KG1 (cell line): ENCODE measurements at regions not wholly inside any gene's neighbourhood (a gene's known extent, or its start where the extent isn't known, plus 50 kb on each side); places are given as distances from the start of the nearest gene placed in this dataset.

Experiments
- DNase-seq: peaks from one replicate; lab custom pipeline; 2025; lab: John Stamatoyannopoulos, UW

DNA sequence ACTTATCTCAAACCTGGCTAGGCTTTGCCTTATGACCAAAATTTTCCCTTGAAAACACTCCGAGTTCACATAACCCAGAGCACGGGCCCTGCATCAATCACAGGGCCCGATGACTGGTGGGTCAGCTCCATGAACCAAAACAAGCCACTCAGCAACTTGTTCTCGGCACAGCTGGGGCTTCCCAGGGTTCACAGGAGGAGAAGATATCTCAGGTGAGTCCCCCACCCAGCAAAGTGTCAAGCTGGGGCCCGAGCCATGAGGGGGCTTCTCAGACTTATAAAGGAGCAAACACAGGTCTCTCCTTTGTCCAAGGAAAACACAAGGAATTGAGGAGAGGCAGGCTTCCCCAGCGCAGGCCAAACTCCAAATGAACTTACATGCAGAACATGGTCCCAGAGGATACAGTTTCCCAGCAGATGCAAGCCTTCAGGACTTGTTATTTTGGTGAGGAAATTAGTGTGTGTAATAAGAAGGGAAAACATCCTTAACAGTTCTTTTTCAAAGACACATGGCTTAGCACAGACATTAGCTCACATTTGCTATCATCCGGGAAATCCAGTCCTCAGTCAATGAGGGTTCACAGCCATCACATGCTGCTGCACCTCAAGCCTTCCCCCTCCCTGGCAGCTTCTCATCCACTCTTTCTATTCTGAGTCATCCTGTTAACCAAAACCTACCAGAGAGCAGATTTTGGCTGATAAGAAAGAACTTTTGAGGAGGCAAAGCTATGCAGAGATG, 98.1 kb upstream of the NFIA start:
- no peak for DNase-seq

DNA sequence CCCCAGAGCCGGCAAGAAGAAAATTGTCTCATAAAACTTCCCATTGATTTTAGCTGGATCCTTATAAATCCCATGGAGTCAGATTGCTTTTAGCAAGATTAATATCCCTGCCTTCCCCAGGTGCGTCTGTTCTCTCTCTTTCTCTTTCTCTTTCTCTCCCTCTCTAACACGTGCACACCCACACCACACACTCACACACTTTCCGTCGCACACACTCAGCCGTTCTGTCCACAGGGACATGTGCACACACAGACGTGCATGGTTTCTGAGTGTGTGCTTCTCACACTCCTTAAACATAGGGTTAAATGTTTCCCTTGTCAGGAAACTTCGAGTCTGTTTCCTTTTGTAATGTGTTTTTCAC, 98.7 kb upstream of the NFIA start:
- no peak for DNase-seq

DNA sequence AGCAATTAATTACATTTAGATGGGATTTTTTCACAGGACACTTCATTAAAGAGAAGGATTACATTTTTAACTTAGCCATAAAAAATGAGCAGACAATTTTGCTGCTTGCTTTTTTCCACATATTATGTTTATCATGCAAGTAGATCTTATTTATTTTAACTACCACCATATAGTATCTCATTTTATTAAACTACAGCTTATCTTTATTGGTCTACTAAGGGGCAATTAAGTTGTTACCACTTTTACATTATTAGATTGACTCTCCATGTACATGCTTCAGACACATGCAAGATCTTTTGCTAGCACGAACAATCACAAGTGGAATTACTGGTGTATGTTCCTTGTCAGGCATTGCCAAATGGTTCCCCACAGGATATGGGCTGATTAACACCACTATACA, 99.8 kb upstream of the NFIA start:
- DNase-seq, result no peak

DNA sequence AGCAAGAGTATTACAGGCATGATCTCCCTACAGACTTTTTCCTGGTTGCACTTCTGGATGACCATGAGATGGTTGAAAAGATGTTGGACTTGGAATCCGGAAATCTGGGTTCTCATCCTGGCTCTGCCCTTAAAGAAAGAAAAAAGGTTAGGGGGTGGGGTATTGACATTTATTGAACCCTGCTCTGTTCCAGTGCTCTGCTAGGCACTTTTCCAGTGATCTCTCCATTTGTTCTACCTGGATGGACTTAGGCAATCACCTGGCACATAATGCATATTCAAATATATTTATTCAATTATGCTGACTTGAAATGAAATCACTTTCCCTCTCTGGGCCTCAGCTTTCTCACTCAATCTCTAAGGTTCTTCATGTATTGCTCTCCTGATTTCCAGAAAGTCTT, 101.0 kb upstream of the NFIA start:
- DNase-seq, result no peak

DNA sequence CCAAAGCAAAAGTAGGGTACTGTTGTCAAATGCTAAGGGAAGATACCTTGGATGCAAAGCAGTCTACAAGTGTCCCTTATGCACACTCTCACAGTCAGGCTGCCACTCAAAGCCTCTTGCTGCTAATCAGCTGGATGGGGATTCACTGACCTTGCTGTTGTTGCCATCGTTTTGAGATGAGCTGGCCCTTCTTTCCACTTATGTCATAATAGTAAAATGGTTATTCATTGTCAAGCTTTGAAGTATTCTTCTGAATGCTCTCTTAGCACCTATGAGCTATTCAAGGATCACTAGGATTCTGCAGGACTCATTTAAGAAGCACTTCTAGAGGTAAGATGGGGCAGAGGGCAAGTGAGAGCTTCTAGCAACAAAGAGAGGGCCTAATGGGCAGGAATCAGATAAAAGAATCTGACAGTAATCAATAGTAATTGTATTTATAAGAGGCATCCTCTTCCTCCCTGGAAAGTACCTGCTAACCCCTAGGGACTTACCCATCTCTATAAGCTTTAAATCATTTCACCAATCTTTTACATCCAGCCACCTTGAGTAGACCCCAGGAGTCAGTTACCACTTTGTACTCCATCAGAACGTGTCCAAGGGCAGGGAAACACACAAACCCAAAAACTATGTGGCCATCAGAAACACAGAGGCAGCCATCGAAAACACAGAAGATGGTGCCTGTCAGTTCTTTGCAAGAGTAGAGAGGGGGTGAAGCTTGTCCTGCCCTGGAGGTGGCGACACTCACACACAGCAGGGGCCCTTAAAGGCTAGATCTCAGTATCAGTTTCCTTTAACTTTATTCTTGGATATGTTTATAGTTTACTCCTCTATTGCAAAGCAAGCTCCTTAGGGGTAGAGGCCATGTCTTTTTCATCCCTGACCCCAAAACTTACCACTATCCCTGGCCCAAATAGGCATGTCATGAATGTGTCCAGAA, 103.7 kb upstream of the NFIA start:
- no peak for DNase-seq

DNA sequence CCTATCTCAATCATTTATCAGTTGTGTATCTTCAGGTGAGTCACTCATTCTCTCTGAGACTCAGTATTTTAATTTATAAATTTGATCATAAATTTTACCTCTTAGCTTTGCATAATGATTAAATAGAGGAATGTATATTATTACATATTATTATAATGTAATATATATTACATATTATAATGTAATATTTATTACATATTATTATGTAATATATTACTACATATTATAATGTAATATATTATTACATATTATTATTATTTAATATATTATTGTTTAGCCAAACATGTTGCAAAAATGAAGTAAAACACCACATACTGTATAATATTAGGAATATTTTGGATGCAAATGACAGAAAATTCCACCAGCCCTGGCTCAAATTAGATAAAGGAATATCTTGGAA, 104.7 kb upstream of the NFIA start:
- no peak for DNase-seq

DNA sequence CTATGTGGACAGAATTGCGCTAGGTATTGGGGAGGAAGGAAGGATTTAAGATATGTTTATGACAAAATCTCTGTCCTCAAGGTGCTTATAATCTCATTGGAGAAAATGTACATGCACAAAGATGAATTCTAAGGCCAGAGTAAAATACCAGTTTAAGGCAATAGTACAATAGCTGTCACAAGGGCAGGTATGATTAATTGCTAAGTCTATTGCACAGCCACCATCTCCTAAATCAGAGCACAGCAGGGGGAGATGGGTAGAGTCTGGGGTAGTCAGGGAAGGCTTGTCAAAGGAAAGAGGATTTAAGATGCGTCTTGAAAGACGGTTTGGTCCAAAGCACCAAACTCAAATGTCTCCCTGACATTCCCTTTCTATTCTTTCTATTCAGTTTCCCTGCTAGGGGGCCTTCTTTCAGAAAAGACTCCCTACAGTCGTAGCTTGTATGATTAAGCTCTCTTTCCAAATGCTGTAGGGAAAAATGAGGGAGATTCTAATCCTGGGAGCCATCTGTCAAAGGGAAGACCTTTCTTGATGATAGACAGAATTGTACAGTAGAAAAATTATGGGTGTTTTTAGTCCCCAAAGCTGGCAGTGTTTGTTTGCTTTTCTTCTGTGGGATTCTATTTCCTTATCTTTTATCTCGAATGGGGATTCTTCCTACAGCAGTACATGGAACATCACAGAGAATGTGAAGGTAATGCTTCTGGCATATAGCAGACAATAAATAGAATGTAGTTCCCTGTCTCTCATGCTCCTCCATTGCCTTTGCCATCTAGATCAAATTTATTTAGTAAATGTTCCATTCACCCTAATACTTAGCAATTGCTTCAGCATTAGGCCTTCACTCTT, 107.6 kb upstream of the NFIA start:
- DNase-seq, result no peak

DNA sequence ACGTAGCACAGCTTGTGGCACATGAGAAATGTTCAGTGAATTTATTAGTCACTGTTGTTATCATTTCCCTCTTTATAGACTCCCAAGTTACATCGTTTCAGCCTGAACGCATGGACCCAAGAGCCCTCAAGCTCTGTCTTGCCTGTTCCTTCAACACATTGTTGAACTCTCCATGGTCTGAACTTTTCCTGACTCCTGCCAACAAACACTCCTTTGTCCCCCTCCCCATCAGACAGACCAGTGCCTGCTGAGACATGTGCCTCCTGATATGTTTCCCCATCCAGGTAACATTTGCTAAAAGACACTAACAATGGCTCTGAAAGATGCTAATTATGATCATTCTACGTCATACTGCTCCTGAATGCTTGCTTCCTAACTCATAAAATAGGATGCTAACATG, 108.7 kb upstream of the NFIA start:
- DNase-seq, result no peak

DNA sequence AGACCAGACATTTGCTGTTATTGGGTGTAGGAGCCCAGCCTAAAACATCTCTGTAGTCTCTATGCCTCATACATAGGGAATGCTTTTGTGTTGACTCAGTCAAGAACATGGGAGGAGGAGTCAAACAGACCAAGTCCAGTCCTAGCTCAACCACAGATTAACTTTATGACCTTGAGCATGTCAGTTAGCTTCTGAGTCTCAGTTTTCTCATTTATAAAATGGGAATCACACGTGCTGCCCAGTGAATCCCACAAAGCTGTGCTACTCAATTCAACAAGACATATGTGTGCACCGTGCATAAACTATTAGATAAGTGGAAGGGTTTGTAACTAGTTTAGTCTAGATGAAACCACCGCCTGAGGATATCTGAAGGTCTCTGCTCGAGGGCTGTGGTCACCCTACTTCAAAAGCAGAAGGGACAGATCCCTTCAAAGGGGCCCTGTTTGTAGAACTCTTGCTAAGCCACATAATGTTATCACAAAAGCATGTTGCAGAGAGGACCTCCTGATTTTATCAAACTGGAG, 109.5 kb upstream of the NFIA start:
- no peak for DNase-seq

DNA sequence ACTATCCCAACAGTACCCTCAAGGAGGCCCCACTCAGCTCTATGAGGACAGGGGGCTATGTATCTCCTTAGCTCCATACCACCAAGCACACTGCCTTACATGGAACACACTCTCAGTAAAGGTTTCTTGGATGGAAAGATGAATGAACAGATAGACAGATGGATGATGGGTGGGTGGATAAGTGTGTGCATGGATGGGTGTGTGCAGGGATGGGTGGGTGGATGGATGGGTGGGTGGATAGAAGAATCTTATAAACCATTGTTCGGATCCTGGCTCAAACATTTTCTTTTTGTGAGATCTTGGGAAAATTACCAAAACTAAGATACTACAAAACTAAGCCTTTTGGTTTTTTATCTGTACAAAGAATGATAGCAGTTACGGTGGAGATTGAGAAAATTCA, 111.0 kb upstream of the NFIA start:
- DNase-seq, result no peak

DNA sequence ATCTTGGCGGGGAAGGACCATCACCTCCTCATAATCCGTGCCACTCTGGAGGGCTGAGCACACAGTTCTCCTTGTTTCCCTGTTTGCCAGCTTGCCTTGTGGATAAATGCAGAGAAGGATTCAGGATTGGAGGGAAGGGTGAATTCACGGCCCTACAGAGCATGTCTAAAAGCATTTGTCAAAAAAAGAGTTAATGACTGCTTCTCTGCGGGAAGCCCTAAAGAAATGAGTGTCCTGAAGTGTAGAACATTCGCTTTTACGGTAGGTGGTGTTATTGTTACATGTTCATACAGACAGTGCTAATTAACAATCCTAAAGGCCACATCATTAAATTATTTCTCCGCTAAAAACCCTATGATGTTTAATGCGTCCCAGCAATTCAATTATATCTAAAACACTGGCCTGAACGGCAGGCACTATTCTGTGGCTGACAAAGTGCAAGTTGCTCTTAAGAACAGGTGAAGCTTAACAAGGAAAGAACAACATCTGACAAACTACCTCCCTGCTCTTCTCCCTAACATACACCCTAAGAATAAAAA, 112.3 kb upstream of the NFIA start:
- DNase-seq, result no peak

DNA sequence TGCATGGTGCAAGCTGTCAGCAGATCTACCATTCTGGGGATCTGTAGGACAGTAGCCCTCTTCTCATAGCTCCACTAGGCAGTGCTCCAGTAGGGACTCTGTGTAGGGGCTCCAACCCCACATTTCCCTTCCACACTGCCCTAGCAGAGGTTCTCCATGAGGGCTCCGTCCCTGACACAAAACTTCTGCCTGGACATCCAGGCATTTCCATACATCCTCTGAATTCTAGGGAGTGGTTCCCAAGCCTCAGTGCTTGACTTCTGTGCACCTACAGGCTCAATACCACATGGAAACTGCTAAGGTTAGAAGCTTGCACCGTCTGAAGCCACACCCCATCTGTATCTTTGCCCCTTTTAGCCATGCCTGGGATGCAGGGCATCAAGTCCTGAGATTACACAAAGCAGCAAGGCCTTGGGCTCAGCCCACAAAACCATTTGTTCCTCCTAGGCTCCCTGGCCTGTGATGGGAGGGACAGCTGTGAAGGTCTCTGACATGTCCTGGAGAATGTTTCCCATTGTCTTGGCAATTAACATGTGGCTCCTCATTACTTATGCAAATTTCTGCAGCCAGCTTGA, 117.0 kb upstream of the NFIA start:
- no peak for DNase-seq

DNA sequence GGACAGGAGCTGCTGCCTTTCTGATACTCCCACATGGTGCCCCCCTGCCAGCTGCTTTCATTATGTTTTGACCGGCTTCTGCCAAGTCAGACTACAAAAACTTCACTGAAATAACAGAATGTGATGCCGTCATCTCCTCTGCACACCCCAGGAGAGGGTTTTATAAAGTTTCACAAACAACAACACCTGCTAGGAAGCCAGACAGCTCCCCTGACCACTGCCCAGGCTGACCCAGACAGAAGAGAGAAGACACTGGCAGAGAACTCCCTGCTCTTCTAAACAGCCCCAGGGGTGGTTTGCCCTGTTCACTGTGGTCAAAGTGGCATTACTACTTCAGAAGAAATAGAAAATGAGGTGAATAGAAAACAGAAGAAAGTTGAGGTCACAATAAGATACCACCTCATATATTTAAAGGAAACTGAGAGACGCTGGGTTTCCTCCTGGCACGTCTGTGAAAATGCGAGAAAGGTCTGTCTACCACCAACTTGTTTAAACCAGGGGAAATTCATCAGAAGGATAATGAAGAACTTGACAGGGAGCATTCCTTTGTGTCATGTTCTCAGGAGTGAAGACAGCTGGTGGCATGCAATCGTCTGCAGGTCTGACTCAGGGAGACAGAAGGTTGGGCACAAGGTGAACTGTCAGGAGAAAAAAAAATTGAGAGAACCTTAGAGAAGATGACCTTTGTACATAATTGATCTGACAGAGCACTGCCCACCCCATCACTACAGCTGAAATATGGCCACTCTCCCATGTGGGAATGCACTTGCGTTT, 119.0 kb upstream of the NFIA start:
- DNase-seq, result no peak

DNA sequence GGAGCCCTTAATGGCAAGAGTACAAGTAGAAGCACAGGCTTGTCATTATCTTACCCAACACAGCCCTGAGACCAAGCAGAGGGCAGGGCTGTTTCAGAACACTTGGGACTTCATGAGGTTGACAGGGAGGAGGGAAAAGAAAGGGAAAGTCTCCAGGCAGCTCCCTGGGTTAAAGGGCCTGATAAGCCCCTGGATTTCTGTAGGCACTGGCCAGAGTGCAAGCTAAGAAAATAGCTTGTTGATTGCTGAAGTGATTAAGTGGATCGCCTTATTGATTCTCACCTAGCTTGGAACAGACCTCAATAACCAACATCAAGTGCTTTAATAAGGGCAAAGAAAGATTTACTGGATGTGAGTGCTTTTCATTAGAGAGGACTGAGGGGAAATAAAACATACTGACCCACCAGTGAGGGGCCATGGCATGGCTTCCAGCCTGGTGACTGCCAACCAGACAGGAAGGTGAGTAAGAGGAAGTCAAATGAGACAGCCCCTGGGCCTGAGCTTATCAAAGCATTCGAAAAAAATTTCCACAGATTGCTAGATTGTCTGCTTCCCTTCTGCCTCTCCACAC, 121.4 kb upstream of the NFIA start:
- peak; percentile 33 for DNase-seq

DNA sequence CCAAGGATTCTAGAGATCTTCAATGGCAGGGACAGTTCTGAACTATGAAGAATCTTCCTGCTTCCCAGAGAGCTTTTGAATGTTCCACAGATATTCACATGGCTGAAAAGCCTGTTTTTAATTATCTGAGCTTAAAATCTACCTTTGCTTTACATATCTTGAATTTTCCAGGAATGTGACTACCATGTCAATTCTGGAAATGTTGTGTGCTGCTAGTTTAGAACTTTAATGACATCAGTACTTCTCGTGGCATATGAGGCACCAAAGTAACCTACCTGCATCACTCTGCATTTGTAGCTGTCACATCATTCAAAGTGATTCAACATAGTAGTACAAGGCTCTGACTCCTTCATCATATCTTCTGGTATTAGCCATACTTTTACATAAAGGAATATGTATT, 122.7 kb upstream of the NFIA start:
- no peak for DNase-seq

DNA sequence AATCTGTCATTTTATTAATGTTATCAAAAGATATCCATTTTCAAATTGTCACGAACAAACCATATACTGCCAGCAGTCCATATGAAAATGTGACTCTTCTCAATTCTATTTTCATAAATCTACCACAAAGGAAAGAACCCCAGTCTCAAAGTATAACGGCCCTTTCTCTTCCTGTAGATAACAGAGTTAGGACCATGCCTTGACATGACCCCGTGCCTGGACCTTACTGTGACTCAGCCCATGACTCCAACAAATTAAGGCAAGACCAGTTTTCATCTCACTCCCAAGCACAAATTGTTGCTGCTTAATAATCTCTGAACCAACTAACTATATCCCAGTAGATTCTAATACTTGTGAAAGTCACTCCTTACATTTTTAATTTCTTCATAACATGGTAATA, 124.4 kb upstream of the NFIA start:
- DNase-seq, result no peak

DNA sequence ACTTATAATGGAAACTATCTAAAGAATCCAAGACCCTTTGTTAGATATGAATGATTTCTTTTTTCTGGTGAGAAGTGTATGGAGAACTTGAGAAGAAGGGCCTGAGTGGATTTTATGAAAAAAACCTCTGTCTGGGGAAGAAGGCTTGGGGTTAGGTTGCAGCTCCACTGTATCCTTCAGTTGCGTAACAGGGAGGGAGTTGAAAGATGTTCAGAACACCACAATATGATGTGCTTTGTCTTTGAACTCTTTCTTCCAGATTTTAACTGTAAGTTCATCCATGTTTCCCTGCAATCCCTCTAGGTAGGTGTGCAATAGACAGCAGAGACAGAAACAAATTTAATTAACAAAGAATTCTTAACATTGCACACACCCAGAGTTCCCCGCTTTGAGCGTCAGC, 125.8 kb upstream of the NFIA start:
- DNase-seq, result no peak

DNA sequence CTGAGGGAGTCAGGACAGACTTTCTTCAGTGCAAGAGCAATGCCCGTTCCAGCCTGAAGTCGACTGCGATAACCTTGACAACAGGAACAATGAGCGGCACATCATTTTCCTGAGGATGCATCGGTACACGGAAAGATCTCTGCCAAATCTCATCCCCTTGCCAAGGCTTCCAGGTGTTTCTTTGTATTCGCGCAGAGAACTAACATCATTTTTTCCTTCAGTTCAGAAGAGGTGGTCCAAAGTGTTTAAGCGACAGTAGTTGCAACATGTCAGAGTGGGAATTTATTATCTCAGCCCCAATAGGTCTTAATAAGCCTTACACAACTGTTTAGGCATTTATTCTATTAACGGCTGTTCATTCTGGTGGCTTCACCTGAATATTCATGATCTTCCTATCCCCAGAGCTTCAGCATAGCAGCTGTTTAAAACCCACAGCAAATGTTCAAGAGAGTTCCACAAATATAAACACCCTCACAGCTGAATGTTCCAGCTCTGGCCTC, 129.7 kb upstream of the NFIA start:
- DNase-seq, result no peak

DNA sequence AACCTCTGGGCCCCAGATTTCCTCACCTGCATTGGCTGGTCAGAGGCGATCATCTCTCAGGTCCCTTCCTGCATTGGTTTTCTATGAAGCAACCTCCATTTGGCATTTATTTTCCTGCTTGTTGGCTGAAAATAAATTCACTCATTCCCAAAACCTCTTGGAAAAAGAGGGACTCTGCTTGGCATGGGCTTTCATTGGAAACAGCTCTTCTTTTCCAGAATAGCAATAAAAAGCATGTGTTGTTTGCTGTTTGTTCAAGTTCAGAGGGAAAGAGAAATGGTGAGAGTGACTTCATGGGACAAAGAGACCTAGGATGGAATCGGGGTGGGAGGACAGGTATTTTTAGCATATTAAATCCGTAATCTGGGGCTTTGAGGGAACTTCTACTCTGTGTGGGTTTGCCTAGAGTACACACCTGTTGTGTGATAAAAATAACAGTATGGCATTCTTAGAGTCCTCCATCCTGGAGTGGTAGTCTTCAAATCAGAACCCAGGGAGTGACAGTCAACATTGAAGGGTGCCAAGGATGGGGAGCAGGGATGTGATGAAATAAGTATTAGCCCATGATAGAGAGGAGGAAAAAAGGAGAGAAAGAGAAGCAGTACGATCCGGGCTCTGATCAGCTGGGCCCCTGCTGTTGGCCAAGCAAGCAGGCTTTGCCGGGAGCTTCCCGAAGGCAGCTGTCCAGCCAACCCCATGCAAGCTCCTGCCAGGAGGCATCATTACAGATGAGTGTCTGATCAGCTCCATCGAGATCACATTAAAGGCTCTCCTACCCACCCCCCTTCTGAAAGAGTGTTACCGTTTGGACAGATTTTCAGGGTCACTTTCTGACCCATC, 131.9 kb upstream of the NFIA start:
- DNase-seq, result no peak

DNA sequence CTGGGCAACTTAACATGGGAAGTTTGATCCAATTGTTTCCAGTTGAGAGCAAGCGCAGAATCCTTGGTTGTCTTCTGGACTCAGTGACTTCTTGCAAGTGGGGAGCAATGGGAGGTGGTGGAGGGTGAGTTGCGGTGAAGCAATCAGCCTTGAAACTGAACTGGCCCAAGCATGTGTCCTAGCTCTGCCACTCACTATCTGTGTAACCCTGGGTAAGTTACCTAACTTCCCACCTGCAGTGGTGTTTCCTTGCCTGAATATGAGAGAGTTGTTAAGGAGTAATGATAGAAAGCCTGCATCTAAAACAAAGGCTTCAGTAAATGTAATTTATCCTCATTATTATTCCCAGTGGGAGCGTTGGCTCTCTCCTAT, 132.5 kb upstream of the NFIA start:
- DNase-seq, result no peak
